Loucy (cell line): ENCODE measurements at regions not wholly inside any gene's neighbourhood (a gene's known extent, or its start where the extent isn't known, plus 50 kb on each side); places are given as distances from the start of the nearest gene placed in this dataset.

ENCODE experiments used
- CTCF ChIP-seq: fragments of 200-600 bp; sonication (generic); conservative IDR thresholded peaks from 2 replicates; pipeline ENCODE4 v1.5.1; 2014; ENCODE audit warnings: mild to moderate bottlenecking, antibody characterized with exemption, low read length
- EZH2phosphoT487 ChIP-seq: fragments of 200-600 bp; IDR thresholded peaks from 2 replicates; pipeline ENCODE4 v1.6.1; 2018; ENCODE audit warnings: antibody characterized with exemption, mild to moderate bottlenecking, moderate library complexity, borderline replicate concordance

GRCh38 chr3:80785475-80785874 lies 976.0 kb downstream of the GBE1 start:
- TF ChIP-seq CTCF (peak; percentile 30), EZH2phosphoT487 (no peak)
